ENCODE measurements at regions not wholly inside any gene's neighbourhood (a gene's known extent, or its start where the extent isn't known, plus 50 kb on each side); places are given as distances from the start of the nearest gene placed in this dataset.

- H3K27ac Mint-ChIP-seq (ENCODE audit: unreplicated experiment), result no peak overlapping the region
- H3K4me3 Mint-ChIP-seq, result no peak overlapping the region
- no peak for DNase-seq (ENCODE audit: low read depth, low spot score)
- H3K27me3 Mint-ChIP-seq (ENCODE audit: low read depth), result no peaks in the 10 kb centered on the region
- H3K4me1 Mint-ChIP-seq, result no peaks in the 10 kb centered on the region
- no peaks in the 10 kb centered on the region for H3K36me3 Mint-ChIP-seq (ENCODE audit: low read depth)
- peaks cover 5% of the 10 kb centered on the region for H3K9me3 Mint-ChIP-seq
- TF ChIP-seq CTCF (conservative IDR thresholded peaks at IDR 0.05), result no peak
Measured at GRCh38 chr7:106774213-106774767, 90.8 kb upstream of the PIK3CG start.

- TF ChIP-seq CTCF (conservative IDR thresholded peaks at IDR 0.05), result no peak
- no peaks in the 10 kb centered on the region for H3K27me3 Mint-ChIP-seq (ENCODE audit: low read depth)
- no peak overlapping the region for H3K27ac Mint-ChIP-seq (ENCODE audit: unreplicated experiment)
- no peak for DNase-seq (ENCODE audit: low read depth, low spot score)
- no peaks in the 10 kb centered on the region for H3K36me3 Mint-ChIP-seq (ENCODE audit: low read depth)
- peaks cover 5% of the 10 kb centered on the region for H3K9me3 Mint-ChIP-seq
- H3K4me3 Mint-ChIP-seq, result no peak overlapping the region
- no peaks in the 10 kb centered on the region for H3K4me1 Mint-ChIP-seq
Measured at GRCh38 chr7:106774768-106775551, 90.1 kb upstream of the PIK3CG start.

- Mint-ChIP-seq H3K27ac (ENCODE audit: unreplicated experiment) (no peak overlapping the region), H3K36me3 (ENCODE audit: low read depth) (no peaks in the 10 kb centered on the region), H3K4me1 (no peaks in the 10 kb centered on the region), H3K9me3 (peaks cover 5% of the 10 kb centered on the region), H3K27me3 (ENCODE audit: low read depth) (no peaks in the 10 kb centered on the region), H3K4me3 (no peak overlapping the region)
- no peak for DNase-seq (ENCODE audit: low read depth, low spot score)
- no peak for TF ChIP-seq CTCF (conservative IDR thresholded peaks at IDR 0.05)
Measured at GRCh38 chr7:106775552-106775936, 89.5 kb upstream of the PIK3CG start.

GRCh38 chr7:106775975-106776607, 89.0 kb upstream of the PIK3CG start:
- Mint-ChIP-seq H3K27ac (ENCODE audit: unreplicated experiment) (peak overlapping the region; percentile 7), H3K4me1 (no peaks in the 10 kb centered on the region), H3K4me3 (no peak overlapping the region), H3K9me3 (peaks cover 5% of the 10 kb centered on the region), H3K27me3 (ENCODE audit: low read depth) (no peaks in the 10 kb centered on the region), H3K36me3 (ENCODE audit: low read depth) (no peaks in the 10 kb centered on the region)
- DNase-seq (ENCODE audit: low read depth, low spot score), result no peak
- TF ChIP-seq CTCF (conservative IDR thresholded peaks at IDR 0.05), result no peak

- Mint-ChIP-seq H3K36me3 (ENCODE audit: low read depth) (no peaks in the 10 kb centered on the region), H3K4me1 (no peaks in the 10 kb centered on the region)
- TF ChIP-seq CTCF (conservative IDR thresholded peaks at IDR 0.05), result no peak
Measured at GRCh38 chr7:106776618-106777347, 88.3 kb upstream of the PIK3CG start.

More at GRCh38 chr7:106776618-106777347, 88.3 kb upstream of the PIK3CG start:
- H3K9me3 Mint-ChIP-seq, result peaks cover 5% of the 10 kb centered on the region
- DNase-seq (ENCODE audit: low read depth, low spot score), result no peak
- H3K4me3 Mint-ChIP-seq, result no peak overlapping the region
- peak overlapping the region; percentile 7 for H3K27ac Mint-ChIP-seq (ENCODE audit: unreplicated experiment)
- H3K27me3 Mint-ChIP-seq (ENCODE audit: low read depth), result no peaks in the 10 kb centered on the region

All from neural crest cell (in vitro differentiated cells).